ENCODE measurements at regions not wholly inside any gene's neighbourhood (a gene's known extent, or its start where the extent isn't known, plus 50 kb on each side); places are given as distances from the start of the nearest gene placed in this dataset.

GRCh38 chr2:147293991-147294824, 550.6 kb upstream of the ACVR2A start:
- DNase-seq (ENCODE audit: low spot score): no peak
- H3K4me3 ChIP-seq (ENCODE audit: severe bottlenecking): no peak overlapping the region
- H3K36me3 ChIP-seq (ENCODE audit: low read depth): no peaks in the 10 kb centered on the region
- no peak for ATAC-seq (ENCODE audit: low read depth)
- peaks cover 9% of the 10 kb centered on the region for H3K4me1 ChIP-seq (ENCODE audit: insufficient read depth, poor library complexity, severe bottlenecking)
- TF ChIP-seq CTCF (IDR thresholded peaks at IDR 0.05; ENCODE audit: poor library complexity, severe bottlenecking): no peak
- no peaks in the 10 kb centered on the region for H3K27me3 ChIP-seq (ENCODE audit: insufficient read depth, poor library complexity, severe bottlenecking)
- H3K9me3 ChIP-seq (ENCODE audit: severe bottlenecking): no peaks in the 10 kb centered on the region
- H3K27ac ChIP-seq (ENCODE audit: poor library complexity, severe bottlenecking): no peak overlapping the region

- ATAC-seq (ENCODE audit: low read depth) (no peak), DNase-seq (ENCODE audit: low spot score) (no peak)
- Histone ChIP-seq H3K4me1 (ENCODE audit: insufficient read depth, poor library complexity, severe bottlenecking) (no peaks in the 10 kb centered on the region), H3K36me3 (ENCODE audit: low read depth) (no peaks in the 10 kb centered on the region), H3K9me3 (ENCODE audit: severe bottlenecking) (no peaks in the 10 kb centered on the region), H3K4me3 (ENCODE audit: severe bottlenecking) (no peak overlapping the region), H3K27me3 (ENCODE audit: insufficient read depth, poor library complexity, severe bottlenecking) (no peaks in the 10 kb centered on the region), H3K27ac (ENCODE audit: poor library complexity, severe bottlenecking) (no peak overlapping the region)
- TF ChIP-seq CTCF (IDR thresholded peaks at IDR 0.05; ENCODE audit: poor library complexity, severe bottlenecking): no peak
Measured at GRCh38 chr2:147288131-147288530, 556.7 kb upstream of the ACVR2A start.

- peaks cover 4% of the 10 kb centered on the region for H3K4me1 ChIP-seq (ENCODE audit: insufficient read depth, poor library complexity, severe bottlenecking)
- TF ChIP-seq CTCF (IDR thresholded peaks at IDR 0.05; ENCODE audit: poor library complexity, severe bottlenecking): no peak
- H3K27ac ChIP-seq (ENCODE audit: poor library complexity, severe bottlenecking): no peak overlapping the region
- ATAC-seq (ENCODE audit: low read depth): no peak
- DNase-seq (ENCODE audit: low spot score): no peak
- H3K36me3 ChIP-seq (ENCODE audit: low read depth): no peaks in the 10 kb centered on the region
- H3K4me3 ChIP-seq (ENCODE audit: severe bottlenecking): no peak overlapping the region
- no peaks in the 10 kb centered on the region for H3K9me3 ChIP-seq (ENCODE audit: severe bottlenecking)
- no peaks in the 10 kb centered on the region for H3K27me3 ChIP-seq (ENCODE audit: insufficient read depth, poor library complexity, severe bottlenecking)
Measured at GRCh38 chr2:147275943-147276342, 568.9 kb upstream of the ACVR2A start.

- ATAC-seq (ENCODE audit: low read depth): no peak
- no peaks in the 10 kb centered on the region for H3K9me3 ChIP-seq (ENCODE audit: severe bottlenecking)
Measured at GRCh38 chr2:147273628-147274027, 571.2 kb upstream of the ACVR2A start.

More at GRCh38 chr2:147273628-147274027, 571.2 kb upstream of the ACVR2A start:
- Histone ChIP-seq H3K4me3 (ENCODE audit: severe bottlenecking) (no peak overlapping the region), H3K36me3 (ENCODE audit: low read depth) (no peaks in the 10 kb centered on the region), H3K27ac (ENCODE audit: poor library complexity, severe bottlenecking) (no peak overlapping the region), H3K27me3 (ENCODE audit: insufficient read depth, poor library complexity, severe bottlenecking) (no peaks in the 10 kb centered on the region), H3K4me1 (ENCODE audit: insufficient read depth, poor library complexity, severe bottlenecking) (no peaks in the 10 kb centered on the region)
- DNase-seq (ENCODE audit: low spot score): no peak
- TF ChIP-seq CTCF (IDR thresholded peaks at IDR 0.05; ENCODE audit: poor library complexity, severe bottlenecking): no peak

Measured in RWPE2 (cell line).